Transverse colon (tissue), 4 donors: ENCODE measurements at regions not wholly inside any gene's neighbourhood (a gene's known extent, or its start where the extent isn't known, plus 50 kb on each side); places are given as distances from the start of the nearest gene placed in this dataset.

Experiments used
- DNase-seq: peaks from one replicate; pipeline ENCODE4 v3.0.0-alpha.2; 2019
- H3K27ac ChIP-seq, 4 donors: fragments of 200-600 bp; sonication (generic); 2 replicates each; pipeline ENCODE4 v1.5.1; 2016 to 2018; ENCODE audit warnings: inconsistent platforms in 4 of 4
- H3K27me3 ChIP-seq: fragments of 200-600 bp; sonication (generic); 2 replicates; pipeline ENCODE4 v1.5.1; 2017; ENCODE audit warnings: inconsistent platforms
- H3K36me3 ChIP-seq, 4 donors: fragments of 200-600 bp; sonication (generic); 2 replicates each; pipeline ENCODE4 v1.5.1; 2017 to 2019; ENCODE audit warnings: inconsistent platforms in 4 of 4
- H3K4me1 ChIP-seq, 4 donors: fragments of 200-600 bp; sonication (generic); 2 replicates each; pipeline ENCODE4 v1.5.1; 2017 to 2020; ENCODE audit warnings: inconsistent platforms in 4 of 4
- H3K4me3 ChIP-seq, 4 donors: fragments of 200-600 bp; sonication (generic); 1 replicate in 1 of 4; 2 replicates in 3 of 4; pipeline versions ENCODE4 v1.5.1 to v1.6.1; 2017 to 2019; ENCODE audit warnings: inconsistent platforms in 4 of 4
- H3K9me3 ChIP-seq, 2 donors: fragments of 200-600 bp; sonication (generic); 2 replicates each; pipeline ENCODE4 v1.5.1; 2017 to 2019; ENCODE audit warnings: inconsistent platforms in 2 of 2
- CTCF ChIP-seq, 5 experiments: fragments of 200-600 bp in 3 of 5; fragments of 450-650 bp in 2 of 5; sonication (generic) in 3 of 5; IDR thresholded peaks; 1 replicate in 2 of 5; 2 replicates in 3 of 5; pipeline ENCODE4 v1.5.1; 2016 to 2017; ENCODE audit warnings: antibody characterized with exemption in 5 of 5, inconsistent platforms in 3 of 5, mild to moderate bottlenecking in 2 of 5, moderate library complexity in 1 of 5
- EP300 ChIP-seq: sonication (generic); formaldehyde crosslinking; IDR thresholded peaks from one replicate; pipeline ENCODE4 v1.6.1; 2017; ENCODE audit warnings: antibody characterized with exemption, low read depth
- POLR2A ChIP-seq: fragments of 450-650 bp; IDR thresholded peaks from one replicate; pipeline ENCODE4 v1.6.1; 2016; ENCODE audit warnings: antibody characterized with exemption, mild to moderate bottlenecking, moderate library complexity
- POLR2AphosphoS5 ChIP-seq, 3 donors: sonication (generic); formaldehyde crosslinking; IDR thresholded peaks; one replicate each; pipeline ENCODE4 v1.6.1; 2016; ENCODE audit warnings: antibody characterized with exemption in 3 of 3
- WGBS, 2 donors: methylation state at CpG; one replicate each; pipeline ENCODE4 v1.1.5; 2018; ENCODE audit warnings: low coverage in 1 of 2; 5-methylcytosine and 5-hydroxymethylcytosine counted together
- in situ Hi-C, 4 donors: fragments of 200-750 bp; cut with MboI; loops; one replicate each; pipeline versions ENCODE4 v1.15.0 to v1.15.1; 2017; ENCODE audit warnings: low sequenced_read_pairs in 3 of 4, low pct_ligation_motif_present in 1 of 4, low pct_unique_long_range_greater_than_20kb in 1 of 4
- intact Hi-C: fragments of 100-400 bp; cut with DNase I; formaldehyde crosslinking; loops from one replicate; pipeline ENCODE4 v1.15.1; 2023; ENCODE audit warnings: low total_unique reads

GRCh38 chr17:14006249-14006942, 62.9 kb upstream of the COX10 start:
- no peak for DNase-seq
- no peak overlapping the region for H3K4me3 ChIP-seq
- no peaks in the 10 kb centered on the region for H3K27me3 ChIP-seq
- WGBS, 2 donors: 83 to 97% methylated on average over 1 of the region's 1 CpG
- intact Hi-C loops (no loop called here), in situ Hi-C loops (no loop called here)
- H3K36me3 ChIP-seq: no peaks in the 10 kb centered on the region
- no peak overlapping the region for H3K27ac ChIP-seq
- no peak for TF ChIP-seq POLR2AphosphoS5 (IDR thresholded peaks at IDR 0.05)
- no peak for TF ChIP-seq CTCF (IDR thresholded peaks at IDR 0.05)
- TF ChIP-seq POLR2A: no peak
- no peak for TF ChIP-seq EP300
- no peaks in the 10 kb centered on the region for H3K9me3 ChIP-seq
- no peaks in the 10 kb centered on the region for H3K4me1 ChIP-seq

GRCh38 chr17:14007951-14008350, 61.4 kb upstream of the COX10 start:
- H3K9me3 ChIP-seq: no peaks in the 10 kb centered on the region
- H3K27ac ChIP-seq: no peak overlapping the region
- no peaks in the 10 kb centered on the region for H3K27me3 ChIP-seq
- intact Hi-C loops: no loop called here
- DNase-seq: no peak
- in situ Hi-C loops: no loop called here
- H3K4me3 ChIP-seq: no peak overlapping the region
- TF ChIP-seq CTCF (IDR thresholded peaks at IDR 0.05): no peak
- TF ChIP-seq POLR2AphosphoS5 (IDR thresholded peaks at IDR 0.05): no peak
- TF ChIP-seq EP300: no peak
- no peaks in the 10 kb centered on the region for H3K4me1 ChIP-seq
- 87 to 91% methylated on average over 2 of the region's 2 CpGs for WGBS, 2 donors
- no peaks in the 10 kb centered on the region for H3K36me3 ChIP-seq

GRCh38 chr17:14011036-14011692, 58.1 kb upstream of the COX10 start:
- Histone ChIP-seq H3K9me3 (no peaks in the 10 kb centered on the region), H3K27me3 (peaks cover 3% of the 10 kb centered on the region), H3K27ac (no peak overlapping the region), H3K36me3 (no peaks in the 10 kb centered on the region), H3K4me3 (no peak overlapping the region), H3K4me1 (no peaks in the 10 kb centered on the region)
- DNase-seq: no peak
- TF ChIP-seq POLR2A (no peak), CTCF (IDR thresholded peaks at IDR 0.05) (no peak), POLR2AphosphoS5 (IDR thresholded peaks at IDR 0.05) (no peak), EP300 (no peak)
- in situ Hi-C loops: no loop called here
- WGBS, 2 donors: 61 to 66% methylated on average over 2 to 5 of the region's 5 CpGs
- intact Hi-C loops: loop anchor here (5.0 kb wide), 1 partner anchor 606 kb away; no protein-coding TSS in a partner anchor

GRCh38 chr17:14011740-14012405, 57.4 kb upstream of the COX10 start:
- in situ Hi-C loops: no loop called here
- WGBS, 2 donors: 59 to 80% methylated on average over 3 to 4 of the region's 4 CpGs
- Histone ChIP-seq H3K27ac (no peak overlapping the region), H3K9me3 (no peaks in the 10 kb centered on the region), H3K36me3 (no peaks in the 10 kb centered on the region), H3K27me3 (peaks cover 3% of the 10 kb centered on the region), H3K4me3 (no peak overlapping the region), H3K4me1 (no peaks in the 10 kb centered on the region)
- no peak for TF ChIP-seq CTCF (IDR thresholded peaks at IDR 0.05)
- TF ChIP-seq POLR2AphosphoS5 (IDR thresholded peaks at IDR 0.05): no peak
- no peak for TF ChIP-seq POLR2A
- no peak for TF ChIP-seq EP300
- intact Hi-C loops: loop anchor here (5.0 kb wide), 1 partner anchor 605 kb away; no protein-coding TSS in a partner anchor
- DNase-seq: no peak
